ENCODE measurements at regions not wholly inside any gene's neighbourhood (a gene's known extent, or its start where the extent isn't known, plus 50 kb on each side); places are given as distances from the start of the nearest gene placed in this dataset.

- no peaks in the 10 kb centered on the region for H3K36me3 ChIP-seq (ENCODE audit: control insufficient read depth, insufficient read depth, low read length)
- H3K4me1 ChIP-seq (ENCODE audit: control insufficient read depth, insufficient read depth, low read length): peaks cover 27% of the 10 kb centered on the region
- peak overlapping the region; percentile 42 for H3K4me3 ChIP-seq (ENCODE audit: low read length)
- peak overlapping the region; percentile 1 for H3K9ac ChIP-seq (ENCODE audit: low read length)
- H3K27me3 ChIP-seq (ENCODE audit: control insufficient read depth, insufficient read depth, low read length): no peaks in the 10 kb centered on the region
- H3K27ac ChIP-seq (ENCODE audit: low read depth, low read length): peak overlapping the region; percentile 88
These were observed 73.8 kb upstream of the GATA5 start for GRCh38 chr20:62549499-62550086.

DNA sequence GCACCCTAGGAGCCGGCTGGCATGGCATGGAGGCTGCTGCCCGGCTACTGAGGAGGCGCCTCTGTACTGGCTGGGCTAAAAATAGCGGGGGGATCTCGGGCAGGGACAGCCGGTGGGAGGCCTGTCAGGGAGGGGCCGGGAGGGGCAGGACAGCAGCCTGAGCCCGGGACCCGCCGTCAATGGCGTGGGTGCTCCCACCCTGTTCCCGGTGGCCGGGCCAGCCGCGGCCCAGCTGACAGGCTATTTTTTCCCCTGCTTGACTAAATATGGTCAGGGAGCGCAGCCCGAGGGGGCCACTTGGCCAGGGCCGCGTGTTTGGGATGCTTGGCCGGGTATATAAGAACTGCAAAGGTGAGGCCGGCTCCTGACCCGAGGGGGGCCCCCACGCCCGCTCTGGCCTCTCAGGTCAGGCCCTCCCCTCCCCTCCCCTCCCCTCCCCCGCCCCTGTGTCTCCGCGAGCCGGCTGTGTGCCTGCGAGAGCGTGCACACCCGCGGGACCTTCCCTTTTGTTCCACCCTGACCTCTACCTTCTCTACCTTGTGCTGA lies 74.4 kb upstream of the GATA5 start:
- Histone ChIP-seq H3K36me3 (ENCODE audit: control insufficient read depth, insufficient read depth, low read length) (no peaks in the 10 kb centered on the region), H3K4me1 (ENCODE audit: control insufficient read depth, insufficient read depth, low read length) (peaks cover 32% of the 10 kb centered on the region), H3K27me3 (ENCODE audit: control insufficient read depth, insufficient read depth, low read length) (no peaks in the 10 kb centered on the region), H3K9ac (ENCODE audit: low read length) (no peak overlapping the region), H3K4me3 (ENCODE audit: low read length) (peak overlapping the region; percentile 49), H3K27ac (ENCODE audit: low read depth, low read length) (peak overlapping the region; percentile 88)

- Histone ChIP-seq H3K9ac (ENCODE audit: low read length) (no peak overlapping the region), H3K4me1 (ENCODE audit: control insufficient read depth, insufficient read depth, low read length) (peaks cover 42% of the 10 kb centered on the region), H3K27me3 (ENCODE audit: control insufficient read depth, insufficient read depth, low read length) (no peaks in the 10 kb centered on the region), H3K4me3 (ENCODE audit: low read length) (peak overlapping the region; percentile 49), H3K36me3 (ENCODE audit: control insufficient read depth, insufficient read depth, low read length) (no peaks in the 10 kb centered on the region), H3K27ac (ENCODE audit: low read depth, low read length) (peak overlapping the region; percentile 88)
These were observed 75.9 kb upstream of the GATA5 start for GRCh38 chr20:62551407-62552323.

DNA sequence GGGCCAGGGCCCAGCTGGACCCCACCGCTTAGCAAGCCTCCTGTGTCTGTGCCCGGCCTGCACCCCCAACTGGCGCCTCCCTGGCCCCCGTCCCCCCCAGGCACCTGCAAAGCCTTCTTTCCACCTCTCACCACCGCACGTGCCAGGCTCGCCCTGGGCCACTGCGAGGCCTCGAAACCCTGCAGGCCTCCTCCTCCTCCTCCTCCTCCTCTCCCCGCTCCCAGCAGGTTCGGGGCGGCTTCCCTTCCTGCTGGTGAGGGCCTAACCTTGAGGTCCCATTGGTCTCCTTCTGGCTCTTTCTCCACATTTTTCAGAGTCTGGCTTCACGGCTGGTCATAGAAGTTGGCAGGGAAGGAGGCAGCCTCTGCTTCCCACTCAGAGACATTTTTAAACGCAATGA lies 76.8 kb upstream of the GATA5 start:
- H3K4me1 ChIP-seq (ENCODE audit: control insufficient read depth, insufficient read depth, low read length): peaks cover 42% of the 10 kb centered on the region
- H3K27me3 ChIP-seq (ENCODE audit: control insufficient read depth, insufficient read depth, low read length): no peaks in the 10 kb centered on the region
- peak overlapping the region; percentile 81 for H3K27ac ChIP-seq (ENCODE audit: low read depth, low read length)
- peak overlapping the region; percentile 41 for H3K4me3 ChIP-seq (ENCODE audit: low read length)
- H3K9ac ChIP-seq (ENCODE audit: low read length): no peak overlapping the region
- H3K36me3 ChIP-seq (ENCODE audit: control insufficient read depth, insufficient read depth, low read length): no peaks in the 10 kb centered on the region

- H3K27ac ChIP-seq (ENCODE audit: low read depth, low read length): peak overlapping the region; percentile 81
These were observed 77.5 kb upstream of the GATA5 start for GRCh38 chr20:62553136-62553837.

DNA sequence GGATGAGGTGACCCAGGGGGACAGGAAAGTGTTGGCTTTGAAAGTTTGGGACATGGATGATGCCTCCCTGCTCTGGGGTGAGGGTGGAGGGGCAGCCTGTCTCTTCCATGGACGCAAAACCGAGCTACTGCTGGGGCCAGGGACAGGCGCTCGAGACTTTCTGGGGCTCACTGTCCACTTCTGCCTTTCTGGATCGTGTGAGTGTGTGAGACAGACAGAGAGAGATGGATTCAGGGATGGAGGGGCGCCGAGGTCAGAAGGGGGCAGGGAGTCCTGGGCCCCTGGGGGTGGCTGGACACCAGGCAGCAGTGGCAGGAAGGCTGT lies 78.0 kb upstream of the GATA5 start:
- Histone ChIP-seq H3K27me3 (ENCODE audit: control insufficient read depth, insufficient read depth, low read length) (no peaks in the 10 kb centered on the region), H3K36me3 (ENCODE audit: control insufficient read depth, insufficient read depth, low read length) (no peaks in the 10 kb centered on the region), H3K4me1 (ENCODE audit: control insufficient read depth, insufficient read depth, low read length) (peaks cover 38% of the 10 kb centered on the region), H3K4me3 (ENCODE audit: low read length) (peak overlapping the region; percentile 36), H3K27ac (ENCODE audit: low read depth, low read length) (peak overlapping the region; percentile 81), H3K9ac (ENCODE audit: low read length) (no peak overlapping the region)

More at GRCh38 chr20:62553136-62553837, 77.5 kb upstream of the GATA5 start:
- peaks cover 41% of the 10 kb centered on the region for H3K4me1 ChIP-seq (ENCODE audit: control insufficient read depth, insufficient read depth, low read length)
- H3K9ac ChIP-seq (ENCODE audit: low read length): no peak overlapping the region
- H3K27me3 ChIP-seq (ENCODE audit: control insufficient read depth, insufficient read depth, low read length): no peaks in the 10 kb centered on the region
- peak overlapping the region; percentile 36 for H3K4me3 ChIP-seq (ENCODE audit: low read length)
- no peaks in the 10 kb centered on the region for H3K36me3 ChIP-seq (ENCODE audit: control insufficient read depth, insufficient read depth, low read length)

DNA sequence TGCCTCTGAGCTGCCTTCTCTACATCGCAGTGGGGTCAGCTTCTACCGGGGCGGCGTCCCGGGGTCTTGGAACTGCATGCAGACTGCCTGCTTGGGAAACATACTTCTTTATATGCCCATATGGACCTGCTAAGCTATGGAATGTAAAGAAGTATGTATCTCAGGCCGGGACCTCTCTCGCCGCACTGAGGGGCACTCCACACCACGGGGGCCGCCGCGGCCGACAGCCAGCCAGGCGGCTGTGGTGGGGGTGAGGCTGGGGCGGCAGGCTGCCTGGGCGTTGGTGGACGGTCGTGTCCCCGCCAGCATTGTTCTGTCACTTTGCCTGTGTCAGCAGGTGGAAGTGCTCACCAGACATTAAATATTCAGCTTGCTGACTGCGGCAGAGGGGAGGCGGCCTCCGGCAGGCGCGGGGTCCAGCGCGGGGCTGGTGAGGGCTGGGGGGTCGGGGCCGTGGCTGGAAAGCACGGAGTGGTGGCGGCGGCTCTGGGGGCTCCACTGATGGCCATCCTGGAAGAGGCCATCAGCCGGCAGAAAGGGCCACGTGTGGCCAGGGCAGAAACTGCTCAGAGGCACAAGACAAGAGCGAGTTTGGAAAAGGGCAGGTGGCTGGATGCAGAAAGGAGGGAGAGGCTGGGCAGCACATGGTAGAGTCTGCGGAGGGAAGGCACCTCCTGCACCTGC lies 78.6 kb upstream of the GATA5 start:
- Histone ChIP-seq H3K4me1 (ENCODE audit: control insufficient read depth, insufficient read depth, low read length) (peaks cover 37% of the 10 kb centered on the region), H3K4me3 (ENCODE audit: low read length) (peak overlapping the region; percentile 36), H3K36me3 (ENCODE audit: control insufficient read depth, insufficient read depth, low read length) (no peaks in the 10 kb centered on the region), H3K9ac (ENCODE audit: low read length) (no peak overlapping the region), H3K27ac (ENCODE audit: low read depth, low read length) (peak overlapping the region; percentile 81), H3K27me3 (ENCODE audit: control insufficient read depth, insufficient read depth, low read length) (no peaks in the 10 kb centered on the region)

GRCh38 chr20:62554898-62555641 lies 79.3 kb upstream of the GATA5 start:
- H3K27me3 ChIP-seq (ENCODE audit: control insufficient read depth, insufficient read depth, low read length): no peaks in the 10 kb centered on the region
- H3K9ac ChIP-seq (ENCODE audit: low read length): no peak overlapping the region
- H3K4me3 ChIP-seq (ENCODE audit: low read length): peak overlapping the region; percentile 13
- no peaks in the 10 kb centered on the region for H3K36me3 ChIP-seq (ENCODE audit: control insufficient read depth, insufficient read depth, low read length)
- peaks cover 36% of the 10 kb centered on the region for H3K4me1 ChIP-seq (ENCODE audit: control insufficient read depth, insufficient read depth, low read length)
- H3K27ac ChIP-seq (ENCODE audit: low read depth, low read length): peak overlapping the region; percentile 81

DNA sequence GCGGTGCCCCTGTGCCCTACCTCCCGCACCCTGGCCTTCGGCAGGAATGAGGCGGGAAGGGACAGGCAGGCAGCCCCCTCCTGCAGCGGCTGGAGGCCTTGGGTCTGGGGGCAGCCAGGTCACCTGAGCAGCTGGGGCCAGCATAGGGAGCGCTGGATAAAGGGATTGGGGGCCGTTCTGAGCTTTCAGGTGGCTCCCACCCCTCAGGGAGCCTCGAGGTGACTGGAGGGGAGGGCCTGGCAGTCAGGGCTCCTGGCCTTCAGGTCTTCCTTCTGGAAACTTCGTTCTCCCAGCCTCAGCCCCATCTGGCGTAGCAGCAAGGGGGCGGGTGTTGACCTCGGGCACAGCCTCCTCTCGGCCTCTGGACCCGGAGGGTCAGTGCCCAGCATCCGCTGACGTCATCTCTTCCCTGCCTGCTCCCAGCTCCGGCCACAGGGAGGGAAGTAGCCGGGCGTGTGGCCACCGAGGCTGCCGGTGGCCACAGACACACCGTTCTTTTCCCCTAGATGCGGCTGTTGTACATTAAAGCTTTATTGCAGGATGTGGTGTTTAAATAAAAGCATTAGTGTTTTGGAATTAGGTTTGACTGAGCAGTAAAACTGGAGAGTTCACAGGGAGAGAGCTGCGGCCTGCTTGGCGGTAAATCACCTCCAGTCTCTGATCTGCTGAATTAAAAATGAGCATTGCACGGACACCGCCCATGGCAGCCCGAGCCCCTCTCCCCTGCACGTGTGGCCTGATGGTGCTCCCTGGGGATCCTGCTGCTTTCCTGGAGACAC lies 80.0 kb upstream of the GATA5 start:
- Histone ChIP-seq H3K4me3 (ENCODE audit: low read length) (no peak overlapping the region), H3K36me3 (ENCODE audit: control insufficient read depth, insufficient read depth, low read length) (no peaks in the 10 kb centered on the region), H3K27ac (ENCODE audit: low read depth, low read length) (peak overlapping the region; percentile 81), H3K27me3 (ENCODE audit: control insufficient read depth, insufficient read depth, low read length) (no peaks in the 10 kb centered on the region), H3K9ac (ENCODE audit: low read length) (no peak overlapping the region), H3K4me1 (ENCODE audit: control insufficient read depth, insufficient read depth, low read length) (peaks cover 36% of the 10 kb centered on the region)

- no peaks in the 10 kb centered on the region for H3K36me3 ChIP-seq (ENCODE audit: control insufficient read depth, insufficient read depth, low read length)
- H3K27ac ChIP-seq (ENCODE audit: low read depth, low read length): no peak overlapping the region
- no peak overlapping the region for H3K4me3 ChIP-seq (ENCODE audit: low read length)
- H3K27me3 ChIP-seq (ENCODE audit: control insufficient read depth, insufficient read depth, low read length): no peaks in the 10 kb centered on the region
- H3K4me1 ChIP-seq (ENCODE audit: control insufficient read depth, insufficient read depth, low read length): peaks cover 38% of the 10 kb centered on the region
- H3K9ac ChIP-seq (ENCODE audit: low read length): no peak overlapping the region
These were observed 81.7 kb upstream of the GATA5 start for GRCh38 chr20:62557462-62557861.

GRCh38 chr20:62557999-62558408 lies 82.2 kb upstream of the GATA5 start:
- Histone ChIP-seq H3K27me3 (ENCODE audit: control insufficient read depth, insufficient read depth, low read length) (no peaks in the 10 kb centered on the region), H3K4me3 (ENCODE audit: low read length) (no peak overlapping the region), H3K36me3 (ENCODE audit: control insufficient read depth, insufficient read depth, low read length) (no peaks in the 10 kb centered on the region), H3K4me1 (ENCODE audit: control insufficient read depth, insufficient read depth, low read length) (peaks cover 36% of the 10 kb centered on the region), H3K9ac (ENCODE audit: low read length) (no peak overlapping the region), H3K27ac (ENCODE audit: low read depth, low read length) (peak overlapping the region; percentile 44)

Measured in rectal smooth muscle tissue (tissue), 1 donor.